Kidney (tissue), 13 donors: ENCODE measurements at regions not wholly inside any gene's neighbourhood (a gene's known extent, or its start where the extent isn't known, plus 50 kb on each side); places are given as distances from the start of the nearest gene placed in this dataset.

Experiments
- DNase-seq, 5 donors: peaks; one replicate each; pipeline ENCODE4 v3.0.0-alpha.2; 2013 to 2020
- FAIRE-seq: peaks from 2 replicates; lab custom pipeline; 2012; peaks lifted over from hg19 to GRCh38; lab: Jason Lieb, UNC
- H3K27ac ChIP-seq, 2 donors: one replicate each; pipeline ENCODE4 v1.7.0; 2013; ENCODE audit warnings: low read depth in 2 of 2, low read length in 2 of 2, inconsistent platforms in 1 of 2
- H3K27me3 ChIP-seq: one replicate; pipeline ENCODE4 v1.7.1; 2013; ENCODE audit warnings: low read length, inconsistent platforms; ENCODE audit not compliant: control insufficient read depth, insufficient read depth
- H3K36me3 ChIP-seq, 3 donors: one replicate each; pipeline versions ENCODE4 v1.7.0 to v1.7.1; 2013; ENCODE audit warnings: low read length in 3 of 3, control low read depth in 1 of 3, inconsistent platforms in 1 of 3; ENCODE audit not compliant: insufficient read depth in 3 of 3, control insufficient read depth in 2 of 3
- H3K4me1 ChIP-seq, 3 donors: one replicate each; pipeline versions ENCODE4 v1.7.0 to v1.7.1; 2013; ENCODE audit warnings: low read length in 3 of 3, inconsistent platforms in 1 of 3, low read depth in 1 of 3; ENCODE audit not compliant: control insufficient read depth in 2 of 3, insufficient read depth in 2 of 3
- H3K4me3 ChIP-seq, 3 donors: one replicate each; pipeline versions ENCODE4 v1.7.0 to v1.8.1; 2013; ENCODE audit warnings: low read length in 3 of 3, control low read depth in 1 of 3, inconsistent platforms in 1 of 3
- H3K9ac ChIP-seq, 3 donors: one replicate each; pipeline versions ENCODE4 v1.7.0 to v1.7.1; 2013; ENCODE audit warnings: low read length in 3 of 3, control low read depth in 1 of 3, inconsistent platforms in 1 of 3
- H3K9me3 ChIP-seq, 3 donors: one replicate each; pipeline versions ENCODE4 v1.7.0 to v1.7.1; 2013; ENCODE audit warnings: low read length in 3 of 3, control low read depth in 1 of 3, inconsistent platforms in 1 of 3; ENCODE audit not compliant: control insufficient read depth in 2 of 3, insufficient read depth in 1 of 3
- intact Hi-C: fragments of 100-400 bp; cut with DNase I; formaldehyde crosslinking; loops from one replicate; pipeline ENCODE4 v1.11.1; 2022
- TF ChIP-seq, protein P1 (sequence below): IDR thresholded peaks from 3 replicates; pipeline ENCODE4 v1.5.1; 2012; ENCODE audit warnings: mild to moderate bottlenecking, moderate library complexity, borderline replicate concordance; ENCODE audit not compliant: insufficient read depth; ENCODE audit errors: extremely low read depth
- donor health status: control.
- donor health status: control.
- donor health status: control.
- donor health status: control.
- donor health status: control.
- donor health status: DM: yes; HTN: yes; CAD: no.
- donor health status: Normal renal cell carcinoma (clear cell type).

DNA sequence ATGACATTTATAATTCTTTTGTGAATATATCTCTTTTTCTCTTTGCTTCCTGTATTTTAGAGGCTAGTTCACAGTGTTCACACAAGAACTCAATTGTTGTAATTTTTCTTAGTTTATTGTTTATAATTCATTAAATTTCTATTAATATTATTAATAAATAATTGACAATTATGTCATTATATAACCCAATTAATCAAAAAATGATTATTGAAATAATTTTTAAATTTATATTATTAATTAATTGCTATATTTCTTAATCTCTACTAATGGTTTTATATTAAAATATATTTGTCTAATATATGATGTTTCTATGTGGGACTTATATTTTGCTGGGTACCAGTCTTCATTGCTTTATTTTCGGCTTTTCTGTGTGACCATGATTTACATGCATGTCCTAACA lies 618.4 kb downstream of the CDH9 start:
- peak; percentile 23 for FAIRE-seq
- H3K27me3 ChIP-seq, result no peaks in the 10 kb centered on the region
- no peak for DNase-seq
- no peaks in the 10 kb centered on the region for H3K9me3 ChIP-seq
- no peak overlapping the region for H3K9ac ChIP-seq
- TF ChIP-seq, protein P1, sequence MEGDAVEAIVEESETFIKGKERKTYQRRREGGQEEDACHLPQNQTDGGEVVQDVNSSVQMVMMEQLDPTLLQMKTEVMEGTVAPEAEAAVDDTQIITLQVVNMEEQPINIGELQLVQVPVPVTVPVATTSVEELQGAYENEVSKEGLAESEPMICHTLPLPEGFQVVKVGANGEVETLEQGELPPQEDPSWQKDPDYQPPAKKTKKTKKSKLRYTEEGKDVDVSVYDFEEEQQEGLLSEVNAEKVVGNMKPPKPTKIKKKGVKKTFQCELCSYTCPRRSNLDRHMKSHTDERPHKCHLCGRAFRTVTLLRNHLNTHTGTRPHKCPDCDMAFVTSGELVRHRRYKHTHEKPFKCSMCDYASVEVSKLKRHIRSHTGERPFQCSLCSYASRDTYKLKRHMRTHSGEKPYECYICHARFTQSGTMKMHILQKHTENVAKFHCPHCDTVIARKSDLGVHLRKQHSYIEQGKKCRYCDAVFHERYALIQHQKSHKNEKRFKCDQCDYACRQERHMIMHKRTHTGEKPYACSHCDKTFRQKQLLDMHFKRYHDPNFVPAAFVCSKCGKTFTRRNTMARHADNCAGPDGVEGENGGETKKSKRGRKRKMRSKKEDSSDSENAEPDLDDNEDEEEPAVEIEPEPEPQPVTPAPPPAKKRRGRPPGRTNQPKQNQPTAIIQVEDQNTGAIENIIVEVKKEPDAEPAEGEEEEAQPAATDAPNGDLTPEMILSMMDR, result no peak
- no peak overlapping the region for H3K4me3 ChIP-seq
- intact Hi-C loops, result no loop called here
- no peaks in the 10 kb centered on the region for H3K36me3 ChIP-seq
- no peak overlapping the region for H3K27ac ChIP-seq
- H3K4me1 ChIP-seq, result no peaks in the 10 kb centered on the region

GRCh38 chr5:26416911-26417310 lies 621.5 kb downstream of the CDH9 start:
- intact Hi-C loops, result no loop called here
- Histone ChIP-seq H3K4me3 (no peak overlapping the region), H3K27me3 (no peaks in the 10 kb centered on the region), H3K4me1 (no peaks in the 10 kb centered on the region), H3K36me3 (no peaks in the 10 kb centered on the region), H3K9me3 (no peaks in the 10 kb centered on the region), H3K9ac (no peak overlapping the region), H3K27ac (no peak overlapping the region)
- TF ChIP-seq, protein P1, result no peak
- DNase-seq (peak in 1 of 5 donors; percentile 57), FAIRE-seq (no peak)

DNA sequence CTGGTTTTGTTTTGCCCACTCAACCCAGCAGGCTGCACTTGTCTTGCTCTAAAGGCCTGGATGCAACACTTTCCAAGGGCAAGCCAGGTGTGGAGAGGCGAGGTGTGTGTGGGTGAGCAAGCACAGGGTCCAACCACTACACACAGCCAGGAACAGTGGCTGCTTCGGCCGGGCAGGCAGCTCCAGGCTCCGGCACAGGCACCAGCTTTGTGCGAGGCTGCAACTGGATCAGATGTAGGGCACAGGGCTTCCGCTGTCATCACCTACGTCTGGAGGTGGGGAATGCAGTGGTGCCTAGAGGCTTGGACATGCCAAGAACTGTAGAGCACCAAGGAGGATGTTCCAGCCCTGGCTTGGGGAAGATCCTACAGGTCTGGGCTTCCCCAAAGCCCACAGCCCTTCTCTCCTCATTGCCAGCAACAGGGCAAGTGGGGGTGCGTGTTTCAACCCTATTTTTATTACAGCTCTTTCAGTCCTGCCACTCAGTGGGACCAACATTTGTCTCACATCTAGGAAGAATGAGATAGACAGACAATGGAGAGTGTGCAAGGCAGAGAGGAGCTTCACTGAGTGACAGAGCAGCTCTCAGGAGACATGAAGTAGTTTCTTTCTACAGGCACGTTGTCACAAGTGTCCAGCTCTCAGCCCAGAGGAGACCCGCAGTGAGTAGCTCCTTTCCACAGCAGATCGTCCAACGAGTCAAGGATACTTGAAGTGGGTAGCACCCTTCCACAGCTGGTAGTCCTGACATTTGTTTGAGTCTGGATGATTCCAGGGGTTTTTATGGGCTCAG lies 622.2 kb downstream of the CDH9 start:
- TF ChIP-seq, protein P1, result no peak
- H3K36me3 ChIP-seq, result no peaks in the 10 kb centered on the region
- peaks cover 0 to 3% (median 2%) of the 10 kb centered on the region in 3 donors for H3K9me3 ChIP-seq
- DNase-seq (no peak), FAIRE-seq (no peak)
- no peak overlapping the region for H3K4me3 ChIP-seq
- H3K9ac ChIP-seq, result no peak overlapping the region
- H3K27ac ChIP-seq, result no peak overlapping the region
- intact Hi-C loops, result no loop called here
- no peaks in the 10 kb centered on the region for H3K27me3 ChIP-seq
- no peaks in the 10 kb centered on the region for H3K4me1 ChIP-seq
